NCI-H146 (cell line): ENCODE measurements at regions not wholly inside any gene's neighbourhood (a gene's known extent, or its start where the extent isn't known, plus 50 kb on each side); places are given as distances from the start of the nearest gene placed in this dataset.

Source experiments
- DNase-seq: peaks from one replicate; lab custom pipeline; 2025; lab: John Stamatoyannopoulos, UW

DNA sequence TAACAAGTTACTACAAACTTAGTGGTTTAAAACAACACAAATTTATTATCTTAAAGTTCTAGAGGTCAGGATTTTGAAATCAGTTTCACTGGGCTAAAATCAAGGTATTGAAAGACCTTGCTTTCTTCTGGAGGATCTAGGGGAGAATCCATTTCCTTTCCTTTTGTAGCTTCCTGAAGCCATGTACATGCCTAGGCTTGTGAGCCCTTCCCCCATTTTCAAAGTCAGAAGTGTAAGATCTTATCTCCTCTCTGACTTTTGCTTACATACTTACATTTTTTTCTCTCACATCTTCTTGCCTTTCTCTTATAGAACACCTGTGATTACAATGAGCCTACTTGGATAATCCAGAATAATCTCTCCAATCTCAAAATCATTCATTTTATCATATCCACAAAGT, 78.7 kb upstream of the MBOAT2 start:
- no peak for DNase-seq

DNA sequence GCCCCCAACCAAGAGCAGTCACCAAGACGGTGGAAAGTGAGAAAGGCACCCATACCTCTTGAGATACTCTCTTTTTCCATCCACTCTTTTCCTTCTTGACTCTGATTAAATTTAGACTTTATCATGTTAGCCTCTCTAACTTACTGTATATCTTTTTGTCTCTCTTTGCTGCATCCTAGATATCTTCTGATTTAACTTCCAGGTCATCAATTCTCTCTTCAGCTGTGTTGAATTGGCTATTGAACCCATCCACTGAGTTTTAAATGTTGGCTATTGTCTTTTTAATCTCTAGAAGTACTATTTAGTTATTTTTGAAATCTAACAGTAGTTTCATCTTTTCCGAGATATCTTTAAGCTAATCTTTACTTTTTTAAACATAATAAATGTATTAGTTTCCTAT, 78.3 kb upstream of the MBOAT2 start:
- no peak for DNase-seq

DNA sequence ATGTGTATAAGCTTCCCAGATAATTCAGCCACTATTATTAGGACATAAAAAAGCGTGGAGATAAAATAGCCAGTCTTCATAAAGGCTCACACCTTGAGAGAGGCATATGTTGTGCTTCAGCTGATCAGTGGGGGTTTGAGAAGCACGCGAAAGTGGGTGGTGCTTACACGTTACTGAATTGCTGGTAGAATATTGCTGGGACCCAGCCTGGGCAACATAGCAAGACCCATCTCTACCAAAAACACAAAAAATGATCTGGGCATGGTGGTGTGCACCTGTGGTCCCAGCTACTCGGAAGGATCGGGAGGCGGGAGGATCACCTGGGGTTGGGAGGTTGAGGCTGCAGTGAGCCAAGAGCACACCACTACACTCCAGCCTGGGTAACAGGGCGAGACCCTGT, 74.9 kb upstream of the MBOAT2 start:
- DNase-seq = no peak

DNA sequence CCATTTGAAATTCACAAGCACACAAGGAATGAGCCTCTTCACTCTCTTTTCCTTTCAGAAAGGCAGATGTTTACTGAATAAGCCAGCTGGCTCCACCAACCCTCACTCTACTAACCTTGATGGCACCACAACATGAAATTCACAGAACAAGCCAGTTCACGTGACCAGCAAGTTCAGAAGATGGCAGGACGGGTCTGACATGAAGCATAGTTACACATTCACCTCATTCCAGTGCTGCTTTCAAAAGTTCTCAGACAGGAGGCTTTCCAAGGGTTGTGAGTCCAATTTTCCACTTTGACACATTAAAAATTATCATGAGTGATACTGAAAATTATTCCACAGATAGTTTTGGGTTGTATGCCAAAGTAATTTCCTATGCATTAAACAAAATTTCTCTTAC, 74.2 kb upstream of the MBOAT2 start:
- no peak for DNase-seq

DNA sequence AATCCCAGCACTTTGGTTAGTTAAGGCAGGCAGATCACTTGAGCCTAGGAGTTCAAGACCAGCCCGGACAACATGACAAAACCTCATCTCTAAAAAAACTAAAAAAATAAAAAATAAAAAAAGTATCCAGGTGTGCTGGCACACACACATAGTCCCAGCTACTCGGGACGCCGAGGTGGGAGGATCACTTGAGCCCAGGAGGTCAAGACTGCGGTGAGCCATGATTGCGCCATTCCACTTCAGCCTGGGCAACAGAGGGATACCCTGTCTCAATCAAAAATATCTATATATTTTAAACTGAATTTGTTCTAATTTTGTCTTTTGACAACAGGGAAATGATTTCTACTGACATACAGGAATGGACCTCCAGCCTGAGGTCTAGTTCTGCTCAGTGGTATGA, 73.3 kb upstream of the MBOAT2 start:
- no peak for DNase-seq

DNA sequence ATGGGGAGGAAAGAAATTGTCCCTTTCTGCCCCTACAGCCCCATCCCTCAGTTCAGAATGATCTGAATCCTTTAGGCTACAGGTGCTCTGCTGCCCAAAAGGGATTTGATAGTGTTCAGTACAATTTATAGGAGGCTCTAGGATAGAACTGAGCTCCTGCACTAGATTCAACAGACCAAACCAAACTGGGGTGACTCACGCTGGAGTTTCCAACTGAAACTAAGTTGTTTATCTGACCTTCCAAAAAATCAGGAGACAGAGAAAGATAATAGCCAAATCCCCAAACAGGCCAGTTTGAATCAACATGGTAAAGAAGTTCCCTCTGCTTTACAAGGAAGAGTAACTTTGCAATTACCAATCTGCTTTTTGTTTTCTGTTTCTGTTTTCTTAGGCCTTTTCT, 72.7 kb upstream of the MBOAT2 start:
- DNase-seq = no peak

DNA sequence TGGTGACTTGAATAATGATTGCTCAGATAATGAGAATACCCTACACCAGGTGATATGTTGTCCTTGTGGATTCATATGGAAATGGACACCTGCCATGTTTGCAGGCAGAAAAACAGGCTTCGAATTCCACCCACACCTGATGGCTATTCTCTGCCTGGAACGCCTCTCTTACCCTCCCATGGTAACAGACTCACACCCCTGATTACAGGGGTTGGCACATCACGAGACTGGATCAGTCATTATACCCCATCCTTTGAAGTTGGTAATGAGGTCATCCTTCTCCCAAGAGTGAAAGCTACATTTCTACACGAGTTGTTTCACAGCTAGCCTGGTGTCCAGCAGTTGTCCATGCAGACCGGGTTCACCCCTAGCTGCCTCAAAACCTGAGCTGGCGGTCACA, 71.4 kb upstream of the MBOAT2 start:
- peak; percentile 87 for DNase-seq

DNA sequence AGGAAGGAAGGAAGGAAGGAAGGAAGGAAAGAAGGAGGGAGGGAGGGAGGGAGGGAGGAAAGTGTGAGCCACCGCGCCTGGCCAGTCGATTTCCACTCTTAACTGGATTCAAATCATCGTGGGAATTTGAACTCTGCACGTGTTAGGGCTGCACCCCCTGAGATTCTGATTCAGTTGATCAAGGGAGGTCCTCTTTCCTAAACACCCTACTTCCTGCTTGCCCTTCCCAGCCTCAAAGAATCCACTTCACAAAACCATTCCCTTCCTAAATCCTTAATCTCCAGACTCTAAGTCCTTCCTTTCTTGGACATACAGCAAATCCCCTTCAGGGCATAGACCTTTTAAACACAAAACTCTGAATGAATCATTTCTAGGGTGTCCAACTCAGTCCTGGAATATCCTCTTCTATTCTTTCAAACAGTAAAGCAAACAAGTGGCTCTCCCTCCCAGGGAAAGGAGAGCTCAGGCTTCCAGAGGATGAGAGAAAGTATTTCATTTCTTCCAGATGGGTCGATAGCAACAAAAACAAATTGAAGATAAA, 68.2 kb upstream of the MBOAT2 start:
- no peak for DNase-seq

DNA sequence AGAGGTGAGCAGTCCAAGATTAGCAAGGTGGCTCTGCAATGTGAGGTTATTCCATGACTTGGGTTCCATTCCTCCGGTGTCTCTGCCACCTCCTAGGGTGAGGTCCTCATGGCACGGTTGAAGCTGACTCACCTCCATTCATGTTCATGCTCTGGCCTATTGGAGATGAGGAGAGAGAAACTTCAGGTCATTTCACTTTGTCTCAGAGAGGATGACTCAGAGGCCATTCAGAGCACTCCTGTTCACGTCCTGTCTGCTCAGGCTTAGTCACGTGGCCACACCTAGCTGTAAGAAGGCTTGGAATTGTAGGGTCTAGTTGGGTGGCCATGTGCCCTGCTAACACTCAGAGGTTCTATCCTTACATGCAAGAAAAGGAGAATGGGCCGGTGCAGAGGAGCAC, 67.5 kb upstream of the MBOAT2 start:
- no peak for DNase-seq

DNA sequence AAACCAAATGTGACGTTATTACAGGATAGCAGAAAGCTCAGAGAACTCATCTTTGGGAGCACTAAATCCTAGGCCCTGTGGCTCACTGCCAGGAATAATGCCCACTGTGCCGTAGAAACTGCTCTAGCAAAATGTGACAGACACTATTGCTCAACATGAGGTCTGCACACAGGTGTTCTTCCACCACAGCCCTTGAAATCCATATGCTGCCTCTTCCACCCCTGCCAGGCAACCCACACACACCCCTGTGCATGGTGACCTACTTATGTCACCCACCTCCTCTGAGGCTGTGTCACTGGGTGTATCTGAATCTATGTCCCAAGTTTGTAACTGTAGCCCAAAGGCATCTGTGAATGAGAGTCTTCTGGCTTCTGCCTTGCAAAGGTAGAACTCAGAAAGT, 66.1 kb upstream of the MBOAT2 start:
- no peak for DNase-seq

DNA sequence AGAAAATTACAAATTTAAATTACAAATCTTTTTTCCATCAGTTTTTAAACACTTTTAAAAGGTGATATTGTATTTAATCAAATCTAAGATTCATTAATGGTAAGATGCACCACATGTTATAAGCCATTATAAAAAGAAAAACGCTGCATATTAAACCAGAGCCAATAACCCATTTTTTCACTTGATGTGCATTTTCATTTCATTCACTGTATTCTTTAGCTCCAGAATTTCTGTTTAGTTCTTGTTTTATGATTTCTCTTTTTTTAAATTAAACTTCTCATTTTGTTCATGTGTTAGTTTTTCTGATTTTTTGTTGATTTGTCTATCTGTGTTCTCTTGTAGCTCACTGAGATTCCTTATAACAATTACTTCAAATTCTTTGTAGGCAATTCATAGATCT, 62.4 kb upstream of the MBOAT2 start:
- no peak for DNase-seq

DNA sequence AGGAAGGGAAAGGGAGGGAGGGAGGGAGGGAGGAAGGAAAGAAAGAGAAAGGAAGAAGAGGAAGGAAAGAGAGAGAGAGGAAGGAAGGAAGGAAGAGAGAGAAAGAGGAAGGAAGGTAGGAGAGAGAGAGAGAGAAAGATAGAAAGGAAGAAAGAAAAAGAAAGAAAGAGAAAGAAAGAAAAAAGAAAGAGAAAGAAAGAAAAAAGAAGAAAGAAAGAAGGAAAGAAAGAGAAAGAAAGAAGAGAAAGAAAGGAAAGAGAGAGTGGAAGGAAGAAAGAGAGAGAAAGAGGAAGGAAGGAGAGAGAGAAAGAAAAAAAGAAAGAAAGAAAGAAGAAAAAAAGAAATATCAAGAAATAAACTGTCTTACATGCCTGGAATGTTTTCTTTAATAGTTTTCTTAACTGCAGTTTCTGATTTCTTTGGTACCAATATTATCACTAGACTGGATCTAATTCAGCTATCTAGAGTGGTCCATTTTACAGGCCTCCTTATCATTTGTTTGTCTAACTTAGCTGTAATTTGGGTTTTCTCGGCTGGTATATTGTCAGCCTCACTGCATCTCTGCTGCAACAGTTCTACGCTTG, 59.6 kb upstream of the MBOAT2 start:
- no peak for DNase-seq

DNA sequence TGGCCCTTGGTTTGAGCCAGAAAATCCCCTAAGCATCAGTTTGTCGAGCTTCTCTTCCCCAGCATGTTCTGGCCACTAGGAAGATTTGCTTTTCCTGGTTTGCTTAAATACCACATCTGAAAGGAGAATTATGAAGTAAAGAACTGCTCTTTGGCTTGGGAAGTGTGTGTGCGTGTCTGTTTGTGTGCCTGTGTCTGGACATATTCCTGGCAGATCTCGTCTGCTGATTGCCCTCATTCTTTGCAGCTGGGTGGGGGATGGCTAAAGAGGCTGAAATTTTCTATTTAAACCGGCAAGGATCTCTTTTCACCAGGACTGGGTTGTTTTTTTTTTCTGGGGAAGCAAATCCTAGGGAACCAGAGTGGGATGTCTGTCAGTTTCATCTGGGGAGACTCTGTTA, 57.3 kb upstream of the MBOAT2 start:
- DNase-seq = no peak

DNA sequence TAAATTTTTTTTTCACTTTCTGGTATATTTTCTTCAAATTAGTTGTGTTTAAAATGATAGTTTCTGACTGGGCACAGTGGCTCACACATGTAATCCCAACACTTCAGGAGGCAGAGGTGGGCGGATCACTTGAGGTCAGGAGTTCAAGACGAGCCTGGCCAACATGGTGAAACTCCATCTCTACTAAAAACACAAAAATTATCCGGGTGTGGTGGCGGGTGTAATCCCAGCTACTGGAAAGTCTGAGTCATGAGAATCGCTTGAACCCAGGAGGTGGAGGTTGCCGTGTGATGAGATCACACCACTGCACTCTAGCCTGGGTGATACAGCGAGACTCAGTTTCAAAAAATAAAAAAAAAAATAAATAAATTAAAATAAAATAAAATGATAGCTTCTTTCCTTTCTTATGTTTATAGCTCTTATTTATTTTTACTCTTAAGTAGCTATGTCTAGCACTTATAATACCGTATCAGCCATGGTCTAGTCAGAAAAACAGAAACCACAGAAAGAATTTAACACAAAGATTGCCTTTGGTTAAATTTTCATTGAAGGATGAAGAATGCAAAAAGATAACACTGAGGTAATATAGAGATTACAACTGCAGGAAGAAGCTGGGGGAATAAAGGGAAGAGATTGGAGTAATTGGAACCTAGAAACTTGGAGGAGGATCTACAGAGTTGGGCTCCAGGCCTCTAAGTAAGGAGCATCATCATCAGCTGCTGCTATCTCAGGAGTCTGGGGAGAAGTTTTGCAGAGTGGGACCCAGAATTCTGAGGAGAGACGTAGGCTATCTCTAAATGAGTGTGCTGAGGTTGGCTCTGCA, 54.7 kb upstream of the MBOAT2 start:
- DNase-seq = no peak

DNA sequence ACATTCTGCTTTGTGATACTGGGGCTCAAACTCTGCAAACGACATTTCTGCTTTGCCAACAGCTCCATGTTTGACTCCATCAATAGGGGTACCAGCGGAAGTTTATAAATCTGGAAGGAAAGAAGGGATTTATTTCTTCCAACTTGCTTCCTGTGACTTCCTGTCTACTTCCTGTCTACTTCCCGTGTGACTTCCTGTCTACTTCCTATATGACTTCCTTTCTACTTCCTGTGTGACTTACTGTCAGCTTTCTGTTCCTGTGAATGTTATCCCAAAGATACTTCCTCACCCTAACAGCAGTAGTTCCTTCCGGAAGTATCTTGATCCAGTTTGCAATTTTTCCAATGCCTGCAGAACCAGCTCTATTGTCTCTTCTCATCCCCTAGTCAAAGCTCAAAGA, 52.0 kb upstream of the MBOAT2 start:
- DNase-seq = no peak

DNA sequence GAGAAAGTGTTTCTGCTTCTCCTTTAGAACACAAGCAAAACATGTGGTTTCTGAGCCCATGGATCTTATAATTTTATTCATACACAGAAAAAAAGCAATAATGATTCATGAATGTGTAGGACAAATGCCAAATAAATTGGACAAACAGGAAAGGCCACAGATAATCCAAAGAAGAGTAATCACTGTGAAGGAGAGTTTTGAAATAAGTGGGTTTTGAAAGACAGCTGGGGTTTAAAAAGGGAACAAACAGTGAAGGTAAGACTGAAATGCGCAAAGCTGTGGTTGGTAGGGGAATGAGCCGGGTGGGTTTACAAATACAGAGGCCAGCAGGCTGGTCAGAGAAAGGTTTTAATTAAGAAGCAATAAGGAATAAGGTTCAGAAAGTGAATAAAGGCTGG, 50.0 kb upstream of the MBOAT2 start:
- DNase-seq = no peak
